Esophagus squamous epithelium (tissue), 5 donors: ENCODE measurements at regions not wholly inside any gene's neighbourhood (a gene's known extent, or its start where the extent isn't known, plus 50 kb on each side); places are given as distances from the start of the nearest gene placed in this dataset.

Source experiments
- DNase-seq: peaks from one replicate; lab custom pipeline; 2025; lab: John Stamatoyannopoulos, UW
- H3K27ac ChIP-seq, 4 donors: fragments of 200-600 bp; sonication (generic); one replicate each; pipeline ENCODE4 v1.5.1; 2016 to 2019; ENCODE audit warnings: mild to moderate bottlenecking in 1 of 4
- H3K27me3 ChIP-seq, 4 donors: fragments of 200-600 bp; sonication (generic); 1 replicate in 3 of 4; 2 replicates in 1 of 4; pipeline versions ENCODE4 v1.5.1 to v1.6.0; 2017 to 2021; ENCODE audit warnings: antibody characterized with exemption in 1 of 4
- H3K36me3 ChIP-seq, 3 donors: fragments of 200-600 bp; sonication (generic); one replicate each; pipeline ENCODE4 v1.5.1; 2016 to 2019
- H3K4me1 ChIP-seq, 3 donors: fragments of 200-600 bp; sonication (generic); one replicate each; pipeline ENCODE4 v1.5.1; 2017 to 2019
- H3K4me3 ChIP-seq, 4 donors: fragments of 200-600 bp; sonication (generic); 1 replicate in 3 of 4; 2 replicates in 1 of 4; pipeline ENCODE4 v1.5.1; 2016 to 2019; ENCODE audit warnings: mild to moderate bottlenecking in 2 of 4, moderate library complexity in 1 of 4
- H3K9me3 ChIP-seq, 3 donors: fragments of 200-600 bp; sonication (generic); one replicate each; pipeline ENCODE4 v1.5.1; 2016 to 2019
- POLR2A ChIP-seq, 4 donors: fragments of 450-650 bp; IDR thresholded peaks; one replicate each; pipeline ENCODE4 v1.6.1; 2017; ENCODE audit warnings: antibody characterized with exemption in 4 of 4, mild to moderate bottlenecking in 4 of 4, moderate library complexity in 3 of 4
- WGBS, 2 donors: methylation state at CpG; one replicate each; pipeline ENCODE4 v1.1.5; 2018; 5-methylcytosine and 5-hydroxymethylcytosine counted together
- intact Hi-C: fragments of 100-400 bp; cut with DNase I; formaldehyde crosslinking; loops from one replicate; pipeline ENCODE4 v1.15.0; 2022
- TF ChIP-seq, protein P1 (sequence below), 6 experiments: fragments of 450-650 bp in 4 of 6; fragments of 200-600 bp in 2 of 6; sonication (generic) in 2 of 6; IDR thresholded peaks; one replicate each; pipeline ENCODE4 v1.5.1; 2016 to 2019; ENCODE audit warnings: antibody characterized with exemption in 6 of 6, mild to moderate bottlenecking in 4 of 6, moderate library complexity in 4 of 6
- donor health status: DM: yes; HTN: yes; CAD: no.

DNA sequence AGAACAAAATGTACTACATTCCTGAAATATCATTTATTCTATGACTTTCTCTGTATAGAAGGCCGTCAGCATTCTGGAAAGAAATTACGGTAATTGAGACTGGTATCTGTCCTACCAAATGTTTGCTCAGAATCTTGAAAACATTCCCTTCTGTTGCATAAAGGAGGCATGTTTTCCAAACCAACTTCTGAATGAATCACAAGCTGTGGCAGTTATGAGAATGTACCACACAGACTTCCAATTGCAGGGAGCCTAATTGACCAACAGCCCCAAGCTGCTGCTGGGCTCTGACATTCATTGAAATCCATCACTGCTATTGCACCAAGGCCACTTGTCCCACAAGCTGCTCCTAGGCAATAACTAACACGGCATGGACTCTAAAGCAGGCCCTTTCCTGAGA, 185.3 kb upstream of the CCDC196 start:
- Histone ChIP-seq H3K4me1 (no peaks in the 10 kb centered on the region), H3K36me3 (no peaks in the 10 kb centered on the region), H3K9me3 (no peaks in the 10 kb centered on the region), H3K4me3 (no peak overlapping the region), H3K27me3 (no peaks in the 10 kb centered on the region), H3K27ac (no peak overlapping the region)
- WGBS, 2 donors: 74 to 82% methylated on average over 3 of the region's 3 CpGs
- TF ChIP-seq POLR2A (IDR thresholded peaks at IDR 0.05): no peak
- TF ChIP-seq, protein P1, sequence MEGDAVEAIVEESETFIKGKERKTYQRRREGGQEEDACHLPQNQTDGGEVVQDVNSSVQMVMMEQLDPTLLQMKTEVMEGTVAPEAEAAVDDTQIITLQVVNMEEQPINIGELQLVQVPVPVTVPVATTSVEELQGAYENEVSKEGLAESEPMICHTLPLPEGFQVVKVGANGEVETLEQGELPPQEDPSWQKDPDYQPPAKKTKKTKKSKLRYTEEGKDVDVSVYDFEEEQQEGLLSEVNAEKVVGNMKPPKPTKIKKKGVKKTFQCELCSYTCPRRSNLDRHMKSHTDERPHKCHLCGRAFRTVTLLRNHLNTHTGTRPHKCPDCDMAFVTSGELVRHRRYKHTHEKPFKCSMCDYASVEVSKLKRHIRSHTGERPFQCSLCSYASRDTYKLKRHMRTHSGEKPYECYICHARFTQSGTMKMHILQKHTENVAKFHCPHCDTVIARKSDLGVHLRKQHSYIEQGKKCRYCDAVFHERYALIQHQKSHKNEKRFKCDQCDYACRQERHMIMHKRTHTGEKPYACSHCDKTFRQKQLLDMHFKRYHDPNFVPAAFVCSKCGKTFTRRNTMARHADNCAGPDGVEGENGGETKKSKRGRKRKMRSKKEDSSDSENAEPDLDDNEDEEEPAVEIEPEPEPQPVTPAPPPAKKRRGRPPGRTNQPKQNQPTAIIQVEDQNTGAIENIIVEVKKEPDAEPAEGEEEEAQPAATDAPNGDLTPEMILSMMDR (IDR thresholded peaks at IDR 0.05): no peak
- intact Hi-C loops: no loop called here
- no peak for DNase-seq

DNA sequence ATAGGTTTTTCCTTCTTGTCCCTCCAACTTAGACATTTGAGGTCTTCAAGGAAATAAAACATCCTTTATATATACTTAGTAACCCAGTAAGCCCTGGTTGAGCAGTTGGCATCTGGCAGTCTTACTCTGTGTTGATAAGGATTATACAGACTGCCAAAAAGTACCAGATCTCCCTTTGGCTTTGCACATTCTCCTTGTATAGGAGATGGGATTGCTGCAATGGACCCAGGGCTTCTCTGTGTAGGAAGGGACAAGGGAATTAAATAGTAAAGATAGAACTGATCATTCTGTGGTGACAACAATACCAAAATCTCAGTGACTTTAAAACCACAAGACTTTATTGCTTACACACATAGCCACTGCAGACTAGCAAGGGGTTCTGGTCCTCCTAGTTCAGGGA, 180.1 kb upstream of the CCDC196 start:
- H3K36me3 ChIP-seq: no peaks in the 10 kb centered on the region
- no peak for TF ChIP-seq POLR2A (IDR thresholded peaks at IDR 0.05)
- TF ChIP-seq, protein P1 (IDR thresholded peaks at IDR 0.05): no peak
- H3K27ac ChIP-seq: no peak overlapping the region
- no peak for DNase-seq
- no peaks in the 10 kb centered on the region for H3K9me3 ChIP-seq
- no peak overlapping the region for H3K4me3 ChIP-seq
- H3K4me1 ChIP-seq: no peaks in the 10 kb centered on the region
- no peaks in the 10 kb centered on the region for H3K27me3 ChIP-seq
- intact Hi-C loops: no loop called here

DNA sequence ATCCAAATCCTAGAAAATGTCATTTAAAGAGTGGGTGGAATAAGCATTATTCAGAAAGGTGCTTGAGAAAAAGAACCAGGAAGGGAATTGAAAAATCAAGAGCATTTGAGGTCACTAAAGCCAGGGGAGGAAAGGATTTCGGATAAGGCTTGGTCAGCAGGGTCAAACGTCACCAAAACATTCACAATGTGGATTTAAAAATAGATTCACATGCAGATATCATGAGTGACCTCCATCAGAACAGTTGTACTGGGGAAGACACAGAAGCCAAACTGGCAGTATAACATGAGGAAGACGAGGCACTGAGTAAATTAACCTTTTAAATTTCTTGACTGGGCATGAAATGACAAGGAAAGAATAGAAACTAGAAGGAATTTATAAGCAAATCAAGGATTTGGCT, 175.1 kb upstream of the CCDC196 start:
- Histone ChIP-seq H3K9me3 (no peaks in the 10 kb centered on the region), H3K27me3 (no peaks in the 10 kb centered on the region), H3K27ac (no peak overlapping the region), H3K36me3 (no peaks in the 10 kb centered on the region), H3K4me1 (no peaks in the 10 kb centered on the region), H3K4me3 (no peak overlapping the region)
- WGBS, 2 donors: 57 to 58% methylated on average over 3 of the region's 3 CpGs
- intact Hi-C loops: no loop called here
- TF ChIP-seq, protein P1 (IDR thresholded peaks at IDR 0.05): no peak
- no peak for TF ChIP-seq POLR2A (IDR thresholded peaks at IDR 0.05)
- no peak for DNase-seq

GRCh38 chr14:66311990-66312389, 174.2 kb upstream of the CCDC196 start:
- intact Hi-C loops: no loop called here
- Histone ChIP-seq H3K9me3 (no peaks in the 10 kb centered on the region), H3K27me3 (no peaks in the 10 kb centered on the region), H3K27ac (no peak overlapping the region), H3K4me3 (no peak overlapping the region), H3K36me3 (no peaks in the 10 kb centered on the region), H3K4me1 (no peaks in the 10 kb centered on the region)
- no peak for DNase-seq
- 62 to 70% methylated on average over 5 of the region's 5 CpGs for WGBS, 2 donors
- TF ChIP-seq, protein P1 (IDR thresholded peaks at IDR 0.05): no peak

DNA sequence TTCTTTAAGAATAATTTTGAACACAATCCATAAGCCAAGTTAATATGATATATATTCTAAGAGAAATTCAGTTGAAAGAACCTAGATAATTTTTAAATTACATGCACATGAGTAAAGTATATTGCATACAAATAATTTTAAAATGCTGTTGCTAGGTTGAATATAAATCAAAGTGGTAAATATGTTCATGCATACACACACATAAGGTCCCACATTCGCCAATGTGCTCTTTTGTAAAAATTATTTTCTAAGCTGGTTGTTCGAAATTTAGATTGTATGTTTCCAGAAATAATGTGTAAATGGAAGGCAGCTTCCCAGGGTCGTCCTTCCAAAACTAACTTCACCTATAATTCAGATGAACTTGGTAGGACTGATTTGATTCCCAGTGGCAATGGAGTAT, 173.7 kb upstream of the CCDC196 start:
- H3K36me3 ChIP-seq: no peaks in the 10 kb centered on the region

More for the DNA sequence above, 173.7 kb upstream of the CCDC196 start:
- Histone ChIP-seq H3K27ac (no peak overlapping the region), H3K27me3 (no peaks in the 10 kb centered on the region), H3K9me3 (no peaks in the 10 kb centered on the region), H3K4me1 (no peaks in the 10 kb centered on the region), H3K4me3 (no peak overlapping the region)
- 81% methylated on average over 3 of the region's 3 CpGs for WGBS, 2 donors
- no peak for DNase-seq
- TF ChIP-seq, protein P1 (IDR thresholded peaks at IDR 0.05): no peak
- TF ChIP-seq POLR2A (IDR thresholded peaks at IDR 0.05): no peak
- intact Hi-C loops: no loop called here
